Esophagus squamous epithelium (tissue), 5 donors: ENCODE measurements at regions not wholly inside any gene's neighbourhood (a gene's known extent, or its start where the extent isn't known, plus 50 kb on each side); places are given as distances from the start of the nearest gene placed in this dataset.

Source experiments
- DNase-seq: peaks from one replicate; lab custom pipeline; 2025; lab: John Stamatoyannopoulos, UW
- H3K27ac ChIP-seq, 4 donors: fragments of 200-600 bp; sonication (generic); one replicate each; pipeline ENCODE4 v1.5.1; 2016 to 2019; ENCODE audit warnings: mild to moderate bottlenecking in 1 of 4
- H3K27me3 ChIP-seq, 4 donors: fragments of 200-600 bp; sonication (generic); 1 replicate in 3 of 4; 2 replicates in 1 of 4; pipeline versions ENCODE4 v1.5.1 to v1.6.0; 2017 to 2021; ENCODE audit warnings: antibody characterized with exemption in 1 of 4
- H3K36me3 ChIP-seq, 3 donors: fragments of 200-600 bp; sonication (generic); one replicate each; pipeline ENCODE4 v1.5.1; 2016 to 2019
- H3K4me1 ChIP-seq, 3 donors: fragments of 200-600 bp; sonication (generic); one replicate each; pipeline ENCODE4 v1.5.1; 2017 to 2019
- H3K4me3 ChIP-seq, 4 donors: fragments of 200-600 bp; sonication (generic); 1 replicate in 3 of 4; 2 replicates in 1 of 4; pipeline ENCODE4 v1.5.1; 2016 to 2019; ENCODE audit warnings: mild to moderate bottlenecking in 2 of 4, moderate library complexity in 1 of 4
- H3K9me3 ChIP-seq, 3 donors: fragments of 200-600 bp; sonication (generic); one replicate each; pipeline ENCODE4 v1.5.1; 2016 to 2019
- POLR2A ChIP-seq, 4 donors: fragments of 450-650 bp; IDR thresholded peaks; one replicate each; pipeline ENCODE4 v1.6.1; 2017; ENCODE audit warnings: antibody characterized with exemption in 4 of 4, mild to moderate bottlenecking in 4 of 4, moderate library complexity in 3 of 4
- WGBS, 2 donors: methylation state at CpG; one replicate each; pipeline ENCODE4 v1.1.5; 2018; 5-methylcytosine and 5-hydroxymethylcytosine counted together
- intact Hi-C: fragments of 100-400 bp; cut with DNase I; formaldehyde crosslinking; loops from one replicate; pipeline ENCODE4 v1.15.0; 2022
- TF ChIP-seq, protein P1 (sequence below), 6 experiments: fragments of 450-650 bp in 4 of 6; fragments of 200-600 bp in 2 of 6; sonication (generic) in 2 of 6; IDR thresholded peaks; one replicate each; pipeline ENCODE4 v1.5.1; 2016 to 2019; ENCODE audit warnings: antibody characterized with exemption in 6 of 6, mild to moderate bottlenecking in 4 of 6, moderate library complexity in 4 of 6
- donor health status: DM: yes; HTN: yes; CAD: no.

DNA sequence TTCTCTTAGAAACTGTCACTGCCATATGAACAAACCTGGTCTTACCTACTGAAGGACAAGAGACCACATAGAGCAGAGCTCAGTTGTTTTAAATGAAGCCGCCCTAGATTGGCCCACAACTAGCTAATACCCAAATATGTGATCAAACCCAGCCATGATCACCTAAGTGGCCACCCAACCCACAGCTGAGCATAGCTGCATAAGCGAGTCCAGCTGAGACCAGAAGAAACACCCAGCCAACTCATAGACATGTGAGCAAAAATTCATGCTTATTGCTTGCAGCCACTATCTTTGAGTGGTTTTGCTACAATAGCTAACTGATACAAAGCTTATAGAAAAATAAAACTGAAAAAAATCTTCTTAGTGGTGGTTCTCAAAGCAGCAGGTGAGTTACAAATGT, 124.3 kb upstream of the CPNE4 start:
- H3K27me3 ChIP-seq = no peaks in the 10 kb centered on the region
- WGBS, 2 donors = 78 to 80% methylated on average over 2 of the region's 2 CpGs
- no peak overlapping the region for H3K4me3 ChIP-seq
- H3K27ac ChIP-seq = no peak overlapping the region
- intact Hi-C loops = no loop called here
- no peaks in the 10 kb centered on the region for H3K4me1 ChIP-seq
- TF ChIP-seq, protein P1, sequence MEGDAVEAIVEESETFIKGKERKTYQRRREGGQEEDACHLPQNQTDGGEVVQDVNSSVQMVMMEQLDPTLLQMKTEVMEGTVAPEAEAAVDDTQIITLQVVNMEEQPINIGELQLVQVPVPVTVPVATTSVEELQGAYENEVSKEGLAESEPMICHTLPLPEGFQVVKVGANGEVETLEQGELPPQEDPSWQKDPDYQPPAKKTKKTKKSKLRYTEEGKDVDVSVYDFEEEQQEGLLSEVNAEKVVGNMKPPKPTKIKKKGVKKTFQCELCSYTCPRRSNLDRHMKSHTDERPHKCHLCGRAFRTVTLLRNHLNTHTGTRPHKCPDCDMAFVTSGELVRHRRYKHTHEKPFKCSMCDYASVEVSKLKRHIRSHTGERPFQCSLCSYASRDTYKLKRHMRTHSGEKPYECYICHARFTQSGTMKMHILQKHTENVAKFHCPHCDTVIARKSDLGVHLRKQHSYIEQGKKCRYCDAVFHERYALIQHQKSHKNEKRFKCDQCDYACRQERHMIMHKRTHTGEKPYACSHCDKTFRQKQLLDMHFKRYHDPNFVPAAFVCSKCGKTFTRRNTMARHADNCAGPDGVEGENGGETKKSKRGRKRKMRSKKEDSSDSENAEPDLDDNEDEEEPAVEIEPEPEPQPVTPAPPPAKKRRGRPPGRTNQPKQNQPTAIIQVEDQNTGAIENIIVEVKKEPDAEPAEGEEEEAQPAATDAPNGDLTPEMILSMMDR (IDR thresholded peaks at IDR 0.05) = no peak
- no peak for TF ChIP-seq POLR2A (IDR thresholded peaks at IDR 0.05)
- no peak for DNase-seq
- no peaks in the 10 kb centered on the region for H3K36me3 ChIP-seq
- no peaks in the 10 kb centered on the region for H3K9me3 ChIP-seq

DNA sequence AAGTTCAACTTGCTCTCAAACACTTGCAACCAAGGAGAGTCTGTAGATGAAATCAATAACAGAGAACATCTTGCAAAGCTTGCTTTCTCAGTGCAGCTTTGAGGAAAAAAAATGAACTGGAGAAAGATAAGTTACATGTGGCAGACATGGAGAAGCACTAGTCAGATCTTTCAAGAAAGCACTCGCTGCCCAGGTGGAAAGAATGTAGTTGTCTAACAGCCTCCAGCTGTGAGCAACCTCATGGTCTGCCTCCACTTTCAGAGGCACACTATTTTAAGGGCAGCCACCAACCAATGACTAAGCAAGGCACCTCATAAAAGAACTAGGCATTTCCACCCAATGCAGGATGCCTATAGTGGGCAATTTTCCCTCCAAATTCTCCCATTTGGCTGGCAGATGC, 125.4 kb upstream of the CPNE4 start:
- TF ChIP-seq POLR2A (IDR thresholded peaks at IDR 0.05) = no peak
- TF ChIP-seq, protein P1 (IDR thresholded peaks at IDR 0.05) = no peak
- intact Hi-C loops = no loop called here
- H3K27ac ChIP-seq = no peak overlapping the region
- no peaks in the 10 kb centered on the region for H3K36me3 ChIP-seq
- H3K9me3 ChIP-seq = no peaks in the 10 kb centered on the region
- 22 to 56% methylated on average over 1 of the region's 1 CpG for WGBS, 2 donors
- H3K4me3 ChIP-seq = no peak overlapping the region
- H3K27me3 ChIP-seq = no peaks in the 10 kb centered on the region
- H3K4me1 ChIP-seq = peaks cover 0 to 3% (median 0%) of the 10 kb centered on the region in 3 donors
- no peak for DNase-seq

DNA sequence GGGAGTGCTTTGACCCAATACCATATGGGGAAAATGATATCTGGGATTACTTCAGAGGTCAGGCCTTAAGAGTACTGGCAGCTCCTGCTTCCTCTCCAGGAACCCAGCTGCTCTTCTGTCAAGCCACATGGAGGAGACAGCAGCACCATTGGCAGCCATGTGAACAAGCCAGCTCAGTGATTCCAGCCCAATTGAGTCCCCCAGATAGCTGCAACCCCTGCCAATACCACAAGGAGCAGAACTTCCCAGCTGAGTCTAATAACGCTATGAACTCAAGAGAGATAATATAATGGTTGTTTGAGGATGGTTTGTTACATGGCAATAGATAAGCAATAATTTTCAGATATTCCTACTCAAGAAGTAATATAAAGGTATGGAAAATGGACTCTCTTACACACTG, 126.8 kb upstream of the CPNE4 start:
- Histone ChIP-seq H3K4me1 (peaks cover 0 to 3% (median 0%) of the 10 kb centered on the region in 3 donors), H3K4me3 (no peak overlapping the region), H3K27me3 (no peaks in the 10 kb centered on the region), H3K9me3 (no peaks in the 10 kb centered on the region), H3K36me3 (no peaks in the 10 kb centered on the region), H3K27ac (no peak overlapping the region)
- intact Hi-C loops = no loop called here
- no peak for TF ChIP-seq POLR2A (IDR thresholded peaks at IDR 0.05)
- TF ChIP-seq, protein P1 (IDR thresholded peaks at IDR 0.05) = no peak
- no peak for DNase-seq
- WGBS, 2 donors = 64 to 92% methylated on average over 1 of the region's 1 CpG

DNA sequence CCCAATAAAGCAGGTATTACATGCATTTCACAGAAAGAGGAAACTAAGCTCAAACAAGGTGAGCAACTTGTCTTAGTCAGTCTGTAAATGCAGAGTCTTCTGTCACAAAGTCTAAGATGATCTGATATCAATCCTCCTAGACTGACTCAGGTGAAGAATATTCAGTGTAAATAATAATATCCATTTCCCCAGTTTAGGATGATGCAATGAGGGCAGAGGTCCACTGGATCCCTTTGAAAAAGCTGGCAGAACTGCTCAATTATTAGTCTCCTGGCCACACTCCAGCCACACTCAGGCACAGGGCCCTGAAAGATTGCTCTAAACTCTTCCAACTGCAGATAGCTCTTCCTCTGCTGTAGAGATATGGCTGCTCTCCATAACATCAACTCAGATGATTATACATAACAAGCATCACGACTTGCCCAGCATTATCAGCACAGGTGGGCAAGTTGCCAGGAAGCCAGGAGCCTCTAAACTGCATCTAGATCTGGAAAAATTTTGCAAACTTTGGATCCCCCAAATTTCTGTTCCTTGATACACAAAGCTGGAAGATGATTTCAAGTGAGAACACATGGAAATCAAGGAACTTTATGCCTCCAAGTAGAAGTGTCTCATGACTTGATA, 129.8 kb upstream of the CPNE4 start:
- H3K9me3 ChIP-seq = no peaks in the 10 kb centered on the region
- H3K4me3 ChIP-seq = no peak overlapping the region
- WGBS, 2 donors = 25% methylated on average over 1 of the region's 1 CpG; no CpG with 5 or more reads in 1 of the 2 donors
- no peaks in the 10 kb centered on the region for H3K36me3 ChIP-seq
- H3K27me3 ChIP-seq = no peaks in the 10 kb centered on the region
- intact Hi-C loops = no loop called here
- no peak for DNase-seq
- H3K4me1 ChIP-seq = peaks cover 0 to 3% (median 0%) of the 10 kb centered on the region in 3 donors
- TF ChIP-seq, protein P1 (IDR thresholded peaks at IDR 0.05) = no peak
- TF ChIP-seq POLR2A (IDR thresholded peaks at IDR 0.05) = no peak
- no peak overlapping the region for H3K27ac ChIP-seq

DNA sequence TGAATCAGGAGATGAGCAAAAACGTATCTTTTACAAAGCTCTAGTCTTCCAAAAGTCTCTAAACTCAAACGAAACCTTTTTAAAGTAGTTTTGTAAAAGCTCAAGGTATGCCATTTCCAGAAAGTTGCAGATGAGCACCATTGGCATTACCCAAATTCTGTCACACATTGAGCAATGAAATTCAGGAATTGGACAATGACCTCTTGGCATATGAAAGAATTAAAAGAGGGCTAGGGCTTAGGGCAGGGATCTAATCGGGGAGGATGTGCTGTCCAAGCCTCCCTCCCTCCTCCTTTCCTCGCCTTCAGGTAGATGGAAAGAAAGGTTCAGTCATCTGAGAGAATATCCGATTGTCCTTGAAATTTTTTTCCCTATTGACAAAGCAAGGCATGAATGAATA, 133.1 kb upstream of the CPNE4 start:
- Histone ChIP-seq H3K4me3 (no peak overlapping the region), H3K27ac (no peak overlapping the region), H3K27me3 (no peaks in the 10 kb centered on the region), H3K36me3 (no peaks in the 10 kb centered on the region), H3K4me1 (peaks cover 0 to 3% (median 0%) of the 10 kb centered on the region in 3 donors), H3K9me3 (no peaks in the 10 kb centered on the region)
- no peak for TF ChIP-seq POLR2A (IDR thresholded peaks at IDR 0.05)
- TF ChIP-seq, protein P1 (IDR thresholded peaks at IDR 0.05) = no peak
- no peak for DNase-seq
- 57 to 62% methylated on average over 5 of the region's 5 CpGs for WGBS, 2 donors
- intact Hi-C loops = no loop called here
